ENCODE measurements at regions not wholly inside any gene's neighbourhood (a gene's known extent, or its start where the extent isn't known, plus 50 kb on each side); places are given as distances from the start of the nearest gene placed in this dataset.

GRCh38 chr4:125750399-125750798, 435.6 kb downstream of the FAT4 start:
- Histone ChIP-seq H3K36me3 (ENCODE audit: control insufficient read depth, insufficient read depth, low read length) (no peaks in the 10 kb centered on the region), H3K4me1 (ENCODE audit: control insufficient read depth, extremely low read depth, insufficient read depth, low read length) (no peaks in the 10 kb centered on the region), H3K4me2 (ENCODE audit: extremely low read depth, insufficient read depth, low read length) (no peak overlapping the region), H2AFZ (ENCODE audit: low read length) (no peak overlapping the region), H4K20me1 (ENCODE audit: control insufficient read depth, extremely low read depth, insufficient read depth, low read length) (no peaks in the 10 kb centered on the region), H3K4me3 (replicated peaks in 1 of 4; ENCODE audit: control extremely low read depth in 1 of 4, insufficient read depth in 1 of 4, low read depth in 3 of 4, low read length in 4 of 4) (no peak overlapping the region), H3K79me2 (ENCODE audit: control insufficient read depth, insufficient read depth, low read length) (no peaks in the 10 kb centered on the region), H3K9ac (ENCODE audit: insufficient read depth, low read length) (no peak overlapping the region), H3K9me3 (ENCODE audit: control insufficient read depth, insufficient read depth, low read depth, low read length) (no peaks in the 10 kb centered on the region), H3K27me3 (ENCODE audit: control insufficient read depth, insufficient read depth, low read length) (no peaks in the 10 kb centered on the region), H3K27ac (ENCODE audit: insufficient read depth, low read length) (no peak overlapping the region)
- no peak for TF ChIP-seq EZH2 (IDR thresholded peaks at IDR 0.05; ENCODE audit: low read length, missing control alignments)
- no peak for TF ChIP-seq CTCF (conservative IDR thresholded peaks at IDR 0.05 in 1 of 2, IDR thresholded peaks at IDR 0.05 in 1 of 2; ENCODE audit: low read depth in 1 of 2, low read length in 2 of 2)
- DNase-seq (ENCODE audit: low read depth in 2 of 2): no peak

- peak; percentile 32 to 69 for DNase-seq (ENCODE audit: low read depth in 2 of 2)
- no peak overlapping the region for H3K27ac ChIP-seq (ENCODE audit: insufficient read depth, low read length)
Observed at GRCh38 chr4:125750828-125751466, 436.2 kb downstream of the FAT4 start.

GRCh38 chr4:125758438-125758837, 443.7 kb downstream of the FAT4 start:
- no peak for DNase-seq (ENCODE audit: low read depth in 2 of 2)
- no peak overlapping the region for H3K4me2 ChIP-seq (ENCODE audit: extremely low read depth, insufficient read depth, low read length)
- no peaks in the 10 kb centered on the region for H3K4me1 ChIP-seq (ENCODE audit: control insufficient read depth, extremely low read depth, insufficient read depth, low read length)
- H2AFZ ChIP-seq (ENCODE audit: low read length): no peak overlapping the region
- no peaks in the 10 kb centered on the region for H4K20me1 ChIP-seq (ENCODE audit: control insufficient read depth, extremely low read depth, insufficient read depth, low read length)
- no peak overlapping the region for H3K9ac ChIP-seq (ENCODE audit: insufficient read depth, low read length)
- no peaks in the 10 kb centered on the region for H3K9me3 ChIP-seq (ENCODE audit: control insufficient read depth, insufficient read depth, low read depth, low read length)
- no peak overlapping the region for H3K4me3 ChIP-seq (replicated peaks in 1 of 4; ENCODE audit: control extremely low read depth in 1 of 4, insufficient read depth in 1 of 4, low read depth in 3 of 4, low read length in 4 of 4)
- TF ChIP-seq CTCF (conservative IDR thresholded peaks at IDR 0.05 in 1 of 2, IDR thresholded peaks at IDR 0.05 in 1 of 2; ENCODE audit: low read depth in 1 of 2, low read length in 2 of 2) (no peak), EZH2 (IDR thresholded peaks at IDR 0.05; ENCODE audit: low read length, missing control alignments) (no peak)
- H3K27me3 ChIP-seq (ENCODE audit: control insufficient read depth, insufficient read depth, low read length): no peaks in the 10 kb centered on the region
- H3K79me2 ChIP-seq (ENCODE audit: control insufficient read depth, insufficient read depth, low read length): no peaks in the 10 kb centered on the region
- H3K27ac ChIP-seq (ENCODE audit: insufficient read depth, low read length): no peak overlapping the region
- no peaks in the 10 kb centered on the region for H3K36me3 ChIP-seq (ENCODE audit: control insufficient read depth, insufficient read depth, low read length)

More at GRCh38 chr4:125750828-125751466, 436.2 kb downstream of the FAT4 start:
- Histone ChIP-seq H3K36me3 (ENCODE audit: control insufficient read depth, insufficient read depth, low read length) (no peaks in the 10 kb centered on the region), H3K4me2 (ENCODE audit: extremely low read depth, insufficient read depth, low read length) (no peak overlapping the region), H3K4me3 (replicated peaks in 1 of 4; ENCODE audit: control extremely low read depth in 1 of 4, insufficient read depth in 1 of 4, low read depth in 3 of 4, low read length in 4 of 4) (no peak overlapping the region), H4K20me1 (ENCODE audit: control insufficient read depth, extremely low read depth, insufficient read depth, low read length) (no peaks in the 10 kb centered on the region), H2AFZ (ENCODE audit: low read length) (peak overlapping the region; percentile 48), H3K4me1 (ENCODE audit: control insufficient read depth, extremely low read depth, insufficient read depth, low read length) (no peaks in the 10 kb centered on the region), H3K79me2 (ENCODE audit: control insufficient read depth, insufficient read depth, low read length) (no peaks in the 10 kb centered on the region), H3K27me3 (ENCODE audit: control insufficient read depth, insufficient read depth, low read length) (no peaks in the 10 kb centered on the region), H3K9me3 (ENCODE audit: control insufficient read depth, insufficient read depth, low read depth, low read length) (no peaks in the 10 kb centered on the region), H3K9ac (ENCODE audit: insufficient read depth, low read length) (no peak overlapping the region)
- TF ChIP-seq CTCF (conservative IDR thresholded peaks at IDR 0.05 in 1 of 2, IDR thresholded peaks at IDR 0.05 in 1 of 2; ENCODE audit: low read depth in 1 of 2, low read length in 2 of 2): peak; percentile 44 to 47
- TF ChIP-seq EZH2 (IDR thresholded peaks at IDR 0.05; ENCODE audit: low read length, missing control alignments): no peak

Measured in fibroblast of lung (primary cell).